SK-N-SH (cell line): ENCODE measurements at regions not wholly inside any gene's neighbourhood (a gene's known extent, or its start where the extent isn't known, plus 50 kb on each side); places are given as distances from the start of the nearest gene placed in this dataset.

Experiments
- CTCF ChIA-PET: fragments of 300-600, 350-600 bp; formaldehyde crosslinking; extraction: SDS; loops from one replicate; lab custom pipeline; 2021; lab: Yijun Ruan, JAX
- POLR2A ChIA-PET: fragments of 350-600 bp; sonication (Branson Sonifier 250); formaldehyde crosslinking; extraction: SDS; loops from one replicate; lab custom pipeline; 2020; ENCODE audit warnings: antibody characterized with exemption, inconsistent platforms; lab: Yijun Ruan, JAX
- DNase-seq: peaks from one replicate; pipeline ENCODE4 v3.0.0; 2012
- H2AFZ ChIP-seq: fragments of 200-600 bp; sonication (generic); 2 replicates; pipeline ENCODE4 v1.8.1; 2016; ENCODE audit warnings: antibody characterized with exemption, mild to moderate bottlenecking, low read depth
- H3F3A ChIP-seq: fragments of 200-600 bp; sonication (generic); replicated peaks from 2 replicates; pipeline ENCODE3; 2016; ENCODE audit warnings: antibody characterized with exemption, mild to moderate bottlenecking; ENCODE audit not compliant: insufficient read depth
- H3K27ac ChIP-seq, 2 experiments: fragments of 200-500 bp in 1 of 2; fragments of 200-600 bp in 1 of 2; sonication (Bioruptor generic) in 1 of 2; sonication (generic), shearing (Covaris generic) in 1 of 2; 2 replicates each; pipeline versions ENCODE4 v1.5.1 to v1.6.1; 2014 to 2016; ENCODE audit warnings: low read depth in 2 of 2, inconsistent platforms in 1 of 2, low read length in 1 of 2, mild to moderate bottlenecking in 1 of 2, mixed read lengths in 1 of 2
- H3K27me3 ChIP-seq: fragments of 200-600 bp; sonication (generic), shearing (Covaris generic); 2 replicates; pipeline ENCODE4 v1.6.1; 2016; ENCODE audit warnings: mixed run types; ENCODE audit not compliant: insufficient read depth
- H3K36me3 ChIP-seq, 2 experiments: fragments of 200-500 bp in 1 of 2; fragments of 200-600 bp in 1 of 2; sonication (Bioruptor generic) in 1 of 2; sonication (generic) in 1 of 2; replicated peaks in 1 of 2; 2 replicates each; pipeline versions ENCODE3 to v1.5.1; 2014 to 2016; ENCODE audit warnings: low read length in 1 of 2, mild to moderate bottlenecking in 1 of 2; ENCODE audit not compliant: insufficient read depth in 2 of 2, control insufficient read depth in 1 of 2
- H3K4me1 ChIP-seq, 2 experiments: fragments of 200-500 bp in 1 of 2; fragments of 200-600 bp in 1 of 2; sonication (Bioruptor generic) in 1 of 2; sonication (generic), shearing (Covaris generic) in 1 of 2; 2 replicates each; pipeline versions ENCODE4 v1.5.1 to v1.6.1; 2014 to 2016; ENCODE audit warnings: low read depth in 1 of 2, low read length in 1 of 2, mixed run types in 1 of 2; ENCODE audit not compliant: insufficient read depth in 2 of 2, control insufficient read depth in 1 of 2
- H3K4me2 ChIP-seq: fragments of 200-600 bp; sonication (generic), shearing (Covaris generic); 2 replicates; pipeline ENCODE4 v1.6.1; 2017; ENCODE audit warnings: mixed run types
- H3K4me3 ChIP-seq, 2 experiments: fragments of 200-500 bp in 1 of 2; fragments of 200-600 bp in 1 of 2; sonication (Bioruptor generic) in 1 of 2; sonication (generic), shearing (Covaris generic) in 1 of 2; 2 replicates each; pipeline versions ENCODE4 v1.5.1 to v1.8.1; 2014 to 2016; ENCODE audit warnings: low read depth in 2 of 2, inconsistent platforms in 1 of 2, low read length in 1 of 2, mild to moderate bottlenecking in 1 of 2, mixed read lengths in 1 of 2, moderate library complexity in 1 of 2
- H3K79me2 ChIP-seq: fragments of 200-600 bp; sonication (generic); 2 replicates; pipeline ENCODE4 v1.8.1; 2017; ENCODE audit warnings: mild to moderate bottlenecking; ENCODE audit not compliant: insufficient read depth
- H3K9ac ChIP-seq: fragments of 200-600 bp; sonication (generic); 2 replicates; pipeline ENCODE4 v1.6.1; 2017; ENCODE audit warnings: mixed run types
- H3K9me2 ChIP-seq: fragments of 200-600 bp; sonication (generic); 2 replicates; pipeline ENCODE4 v1.6.1; 2017; ENCODE audit warnings: mixed run types
- H3K9me3 ChIP-seq: fragments of 200-600 bp; sonication (generic); 2 replicates; pipeline ENCODE4 v1.6.1; 2017; ENCODE audit warnings: mixed run types, mild to moderate bottlenecking, moderate library complexity
- H4K20me1 ChIP-seq: fragments of 200-600 bp; sonication (generic); 2 replicates; pipeline ENCODE4 v1.6.1; 2017; ENCODE audit warnings: mild to moderate bottlenecking, mixed run types; ENCODE audit not compliant: insufficient read depth
- EZH2phosphoT487 ChIP-seq: fragments of 200-600 bp; sonication (generic); IDR thresholded peaks from 2 replicates; pipeline ENCODE4 v1.6.1; 2017; ENCODE audit warnings: low read depth, mixed run types, mild to moderate bottlenecking, antibody characterized with exemption, moderate library complexity, borderline replicate concordance
- FOXJ3 ChIP-seq: sonication (generic); formaldehyde crosslinking; IDR thresholded peaks from 2 replicates; pipeline ENCODE4 v1.5.1; 2020; ENCODE audit warnings: mild to moderate bottlenecking, missing genetic modification reagents
- FOXM1 ChIP-seq: IDR thresholded peaks from 2 replicates; pipeline ENCODE4 v1.4.0; 2012; ENCODE audit warnings: low read depth, mild to moderate bottlenecking
- NFIC ChIP-seq: IDR thresholded peaks from 2 replicates; pipeline ENCODE4 v1.4.0; 2012; ENCODE audit warnings: borderline replicate concordance
- RCOR1 ChIP-seq: fragments of 150-350 bp; IDR thresholded peaks from 2 replicates; pipeline ENCODE4 v1.6.1; 2017; ENCODE audit warnings: antibody characterized with exemption, low read length
- RXRA ChIP-seq: IDR thresholded peaks from 2 replicates; pipeline ENCODE4 v1.4.0; 2012; ENCODE audit warnings: low read depth, mild to moderate bottlenecking, borderline replicate concordance
- SIN3A ChIP-seq: IDR thresholded peaks from 2 replicates; pipeline ENCODE4 v1.6.1; 2012; ENCODE audit warnings: low read depth, mild to moderate bottlenecking, low read length, moderate library complexity, borderline replicate concordance
- SMC3 ChIP-seq: IDR thresholded peaks from 2 replicates; pipeline ENCODE4 v1.6.1; 2012; ENCODE audit warnings: low read depth, low read length, improper control_type of control experiment
- WGBS: methylation state at CpG from one replicate; pipeline ENCODE4 v1.1.6; 2017; ENCODE audit warnings: low lambda C conversion rate; 5-methylcytosine and 5-hydroxymethylcytosine counted together
- TF ChIP-seq, protein P1 (sequence below): fragments of 150-350 bp; IDR thresholded peaks from 2 replicates; pipeline ENCODE4 v1.6.1; 2016; ENCODE audit warnings: mild to moderate bottlenecking, low read depth, low read length
- TF ChIP-seq, protein P2 (sequence below): IDR thresholded peaks from 2 replicates; pipeline ENCODE4 v1.4.0; 2012; ENCODE audit warnings: low read depth
- TF ChIP-seq, protein P3 (sequence below): IDR thresholded peaks from 2 replicates; pipeline ENCODE4 v1.4.0; 2012; ENCODE audit warnings: low read depth, borderline replicate concordance
- TF ChIP-seq, protein P4 (sequence below): fragments of 200-600 bp; sonication (generic); IDR thresholded peaks from 2 replicates; pipeline ENCODE4 v1.6.1; 2017; ENCODE audit warnings: antibody characterized with exemption, mild to moderate bottlenecking, moderate library complexity

DNA sequence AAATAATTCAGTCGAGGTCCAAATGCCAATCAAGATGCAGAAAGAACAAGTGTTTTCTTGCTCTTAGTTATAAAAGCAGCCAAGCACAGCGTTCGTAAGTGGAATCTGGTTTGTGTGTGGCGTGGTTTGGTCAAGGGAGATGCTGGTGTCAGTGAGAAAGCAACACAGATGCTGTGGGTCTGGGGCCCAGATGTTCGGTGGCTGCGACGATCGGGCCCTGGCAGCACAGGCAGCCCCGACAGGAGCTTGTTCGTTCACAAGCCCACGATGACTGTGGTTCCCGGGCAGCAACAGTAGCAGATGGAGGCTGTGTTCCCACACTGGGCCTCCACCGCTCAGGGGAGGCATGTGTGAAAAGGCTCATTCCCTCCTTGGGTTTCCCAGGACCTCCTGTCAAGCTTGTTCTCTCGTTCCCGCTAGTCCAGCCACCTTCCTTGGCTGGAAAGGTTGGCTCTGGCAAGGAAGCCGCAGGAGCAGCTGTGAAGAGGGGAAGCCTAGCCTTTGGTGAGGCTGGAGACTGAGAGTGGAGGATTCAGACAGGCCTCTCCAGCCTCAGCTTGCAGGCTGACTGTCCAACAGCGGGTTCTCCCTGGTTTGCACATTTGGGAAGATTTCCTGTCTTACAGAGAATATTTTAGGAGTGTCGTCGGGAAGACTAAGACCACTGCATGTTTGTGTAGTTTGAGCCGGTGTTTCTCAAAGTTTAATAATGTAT, 304.7 kb downstream of the QKI start:
- WGBS, result 42% methylated on average over 20 of the region's 20 CpGs
- Histone ChIP-seq H3K79me2 (no peaks in the 10 kb centered on the region), H3K9me2 (no peaks in the 10 kb centered on the region), H3K4me2 (no peak overlapping the region), H3K9me3 (no peaks in the 10 kb centered on the region), H4K20me1 (no peaks in the 10 kb centered on the region), H3K27me3 (no peaks in the 10 kb centered on the region), H3K9ac (no peak overlapping the region), H2AFZ (no peak overlapping the region), H3F3A (no peaks in the 10 kb centered on the region), H3K27ac (no peak overlapping the region), H3K4me3 (no peak overlapping the region), H3K36me3 (no peaks in the 10 kb centered on the region), H3K4me1 (peaks cover 0 to 6% of the 10 kb centered on the region in 2 experiments; a peak in 1 of 4 replicates)
- no peak for TF ChIP-seq SMC3
- TF ChIP-seq RXRA, result no peak
- 0 out of 2 replicates have a peak, but pooled peaks have one; percentile 24 for TF ChIP-seq FOXJ3
- TF ChIP-seq FOXM1, result no peak
- TF ChIP-seq NFIC, result no peak
- TF ChIP-seq RCOR1, result no peak
- TF ChIP-seq SIN3A, result no peak
- POLR2A ChIA-PET, result interaction anchor here (0.5 kb wide), 1 partner anchor 1001 kb away, joined by 3 read pairs; no protein-coding TSS in a partner anchor
- peak; percentile 75 for DNase-seq
- CTCF ChIA-PET, result interaction anchor here (1.1 kb wide), 1 partner anchor 10 kb away, joined by 4 read pairs; no protein-coding TSS in a partner anchor

DNA sequence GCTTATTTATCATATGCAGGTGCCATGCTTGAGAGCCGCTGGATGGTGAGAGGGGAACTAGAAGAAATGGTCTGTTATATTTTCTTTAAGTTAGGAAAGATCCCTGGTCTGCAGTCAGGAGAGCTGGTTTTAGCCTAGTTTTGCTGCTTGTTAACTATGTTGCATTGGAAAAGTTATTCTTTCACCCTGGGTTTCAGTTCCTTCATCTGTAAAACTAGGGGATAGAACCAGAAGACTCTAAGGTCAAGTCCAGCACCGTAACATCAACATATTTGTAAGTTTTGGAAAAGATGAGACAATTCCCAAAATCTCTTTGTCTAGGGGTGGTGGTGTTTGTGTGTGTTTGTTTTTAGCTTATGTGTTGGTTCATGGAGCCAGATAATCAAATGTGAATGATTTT, 304.0 kb downstream of the QKI start:
- H3K79me2 ChIP-seq, result no peaks in the 10 kb centered on the region
- H3K4me1 ChIP-seq, result peaks cover 0 to 6% of the 10 kb centered on the region in 2 experiments; a peak in 1 of 4 replicates
- ChIA-PET POLR2A (interaction anchor here (0.5 kb wide), 1 partner anchor 1000 kb away, joined by 3 read pairs; no protein-coding TSS in a partner anchor), CTCF (interaction anchor here (1.1 kb wide), 1 partner anchor 11 kb away, joined by 4 read pairs; no protein-coding TSS in a partner anchor)
- DNase-seq, result no peak
- no peak overlapping the region for H3K9ac ChIP-seq
- H3K36me3 ChIP-seq, result no peaks in the 10 kb centered on the region
- no peak overlapping the region for H3K27ac ChIP-seq
- H3K4me2 ChIP-seq, result no peak overlapping the region
- WGBS, result 21% methylated on average over 2 of the region's 2 CpGs
- no peak overlapping the region for H3K4me3 ChIP-seq
- no peaks in the 10 kb centered on the region for H4K20me1 ChIP-seq
- H2AFZ ChIP-seq, result no peak overlapping the region
- TF ChIP-seq FOXJ3 (no peak), EZH2phosphoT487 (no peak), NFIC (no peak)
- TF ChIP-seq, protein P1, sequence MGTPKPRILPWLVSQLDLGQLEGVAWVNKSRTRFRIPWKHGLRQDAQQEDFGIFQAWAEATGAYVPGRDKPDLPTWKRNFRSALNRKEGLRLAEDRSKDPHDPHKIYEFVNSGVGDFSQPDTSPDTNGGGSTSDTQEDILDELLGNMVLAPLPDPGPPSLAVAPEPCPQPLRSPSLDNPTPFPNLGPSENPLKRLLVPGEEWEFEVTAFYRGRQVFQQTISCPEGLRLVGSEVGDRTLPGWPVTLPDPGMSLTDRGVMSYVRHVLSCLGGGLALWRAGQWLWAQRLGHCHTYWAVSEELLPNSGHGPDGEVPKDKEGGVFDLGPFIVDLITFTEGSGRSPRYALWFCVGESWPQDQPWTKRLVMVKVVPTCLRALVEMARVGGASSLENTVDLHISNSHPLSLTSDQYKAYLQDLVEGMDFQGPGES, result no peak
- TF ChIP-seq, protein P2, sequence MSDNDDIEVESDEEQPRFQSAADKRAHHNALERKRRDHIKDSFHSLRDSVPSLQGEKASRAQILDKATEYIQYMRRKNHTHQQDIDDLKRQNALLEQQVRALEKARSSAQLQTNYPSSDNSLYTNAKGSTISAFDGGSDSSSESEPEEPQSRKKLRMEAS, result no peak
- TF ChIP-seq, protein P3, sequence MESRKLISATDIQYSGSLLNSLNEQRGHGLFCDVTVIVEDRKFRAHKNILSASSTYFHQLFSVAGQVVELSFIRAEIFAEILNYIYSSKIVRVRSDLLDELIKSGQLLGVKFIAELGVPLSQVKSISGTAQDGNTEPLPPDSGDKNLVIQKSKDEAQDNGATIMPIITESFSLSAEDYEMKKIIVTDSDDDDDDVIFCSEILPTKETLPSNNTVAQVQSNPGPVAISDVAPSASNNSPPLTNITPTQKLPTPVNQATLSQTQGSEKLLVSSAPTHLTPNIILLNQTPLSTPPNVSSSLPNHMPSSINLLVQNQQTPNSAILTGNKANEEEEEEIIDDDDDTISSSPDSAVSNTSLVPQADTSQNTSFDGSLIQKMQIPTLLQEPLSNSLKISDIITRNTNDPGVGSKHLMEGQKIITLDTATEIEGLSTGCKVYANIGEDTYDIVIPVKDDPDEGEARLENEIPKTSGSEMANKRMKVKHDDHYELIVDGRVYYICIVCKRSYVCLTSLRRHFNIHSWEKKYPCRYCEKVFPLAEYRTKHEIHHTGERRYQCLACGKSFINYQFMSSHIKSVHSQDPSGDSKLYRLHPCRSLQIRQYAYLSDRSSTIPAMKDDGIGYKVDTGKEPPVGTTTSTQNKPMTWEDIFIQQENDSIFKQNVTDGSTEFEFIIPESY, result no peak
- TF ChIP-seq, protein P4, sequence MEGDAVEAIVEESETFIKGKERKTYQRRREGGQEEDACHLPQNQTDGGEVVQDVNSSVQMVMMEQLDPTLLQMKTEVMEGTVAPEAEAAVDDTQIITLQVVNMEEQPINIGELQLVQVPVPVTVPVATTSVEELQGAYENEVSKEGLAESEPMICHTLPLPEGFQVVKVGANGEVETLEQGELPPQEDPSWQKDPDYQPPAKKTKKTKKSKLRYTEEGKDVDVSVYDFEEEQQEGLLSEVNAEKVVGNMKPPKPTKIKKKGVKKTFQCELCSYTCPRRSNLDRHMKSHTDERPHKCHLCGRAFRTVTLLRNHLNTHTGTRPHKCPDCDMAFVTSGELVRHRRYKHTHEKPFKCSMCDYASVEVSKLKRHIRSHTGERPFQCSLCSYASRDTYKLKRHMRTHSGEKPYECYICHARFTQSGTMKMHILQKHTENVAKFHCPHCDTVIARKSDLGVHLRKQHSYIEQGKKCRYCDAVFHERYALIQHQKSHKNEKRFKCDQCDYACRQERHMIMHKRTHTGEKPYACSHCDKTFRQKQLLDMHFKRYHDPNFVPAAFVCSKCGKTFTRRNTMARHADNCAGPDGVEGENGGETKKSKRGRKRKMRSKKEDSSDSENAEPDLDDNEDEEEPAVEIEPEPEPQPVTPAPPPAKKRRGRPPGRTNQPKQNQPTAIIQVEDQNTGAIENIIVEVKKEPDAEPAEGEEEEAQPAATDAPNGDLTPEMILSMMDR, result no peak
- H3K9me3 ChIP-seq, result no peaks in the 10 kb centered on the region
- H3F3A ChIP-seq, result no peaks in the 10 kb centered on the region
- H3K9me2 ChIP-seq, result no peaks in the 10 kb centered on the region
- no peaks in the 10 kb centered on the region for H3K27me3 ChIP-seq
